ENCODE measurements at regions not wholly inside any gene's neighbourhood (a gene's known extent, or its start where the extent isn't known, plus 50 kb on each side); places are given as distances from the start of the nearest gene placed in this dataset.
"Not testable (repeated sequence)": the region's sequence is repeated elsewhere in the genome, so short reads cannot be mapped to it uniquely, and the experiment has no call there.

DNA sequence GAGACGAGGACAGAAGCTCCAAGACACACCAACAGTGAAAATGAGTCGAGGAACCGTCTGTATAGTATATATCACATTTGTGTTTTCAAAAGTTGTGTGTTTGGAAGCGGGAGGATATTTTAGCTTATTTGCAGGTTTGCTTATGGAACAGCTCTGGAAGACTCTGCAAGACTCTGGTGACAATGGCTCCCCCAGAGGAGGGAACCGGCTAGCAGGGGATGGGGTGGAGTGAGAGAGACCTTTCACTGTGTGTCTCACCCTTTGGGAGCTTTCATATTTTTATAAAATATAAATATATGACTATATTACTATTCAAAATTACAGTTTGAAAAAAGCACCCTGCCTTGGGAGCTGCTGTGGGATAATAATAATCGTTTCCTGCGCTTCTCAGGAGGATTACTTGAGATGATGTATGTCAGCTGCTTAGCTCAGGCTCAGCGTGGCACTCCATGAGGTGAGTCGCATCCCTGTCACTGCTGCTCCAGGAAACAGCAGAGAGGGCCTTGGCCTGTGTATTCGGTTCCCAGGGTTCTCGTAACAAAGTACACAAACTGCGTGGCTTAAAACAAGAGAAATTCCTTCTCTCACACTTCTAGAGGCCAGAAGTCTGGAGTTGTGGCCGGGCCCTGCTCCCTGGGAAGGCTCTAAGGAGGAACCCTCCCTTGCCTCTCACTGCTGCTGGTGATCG lies 183.9 kb downstream of the FAM43A start:
- no peak for DNase-seq

DNA sequence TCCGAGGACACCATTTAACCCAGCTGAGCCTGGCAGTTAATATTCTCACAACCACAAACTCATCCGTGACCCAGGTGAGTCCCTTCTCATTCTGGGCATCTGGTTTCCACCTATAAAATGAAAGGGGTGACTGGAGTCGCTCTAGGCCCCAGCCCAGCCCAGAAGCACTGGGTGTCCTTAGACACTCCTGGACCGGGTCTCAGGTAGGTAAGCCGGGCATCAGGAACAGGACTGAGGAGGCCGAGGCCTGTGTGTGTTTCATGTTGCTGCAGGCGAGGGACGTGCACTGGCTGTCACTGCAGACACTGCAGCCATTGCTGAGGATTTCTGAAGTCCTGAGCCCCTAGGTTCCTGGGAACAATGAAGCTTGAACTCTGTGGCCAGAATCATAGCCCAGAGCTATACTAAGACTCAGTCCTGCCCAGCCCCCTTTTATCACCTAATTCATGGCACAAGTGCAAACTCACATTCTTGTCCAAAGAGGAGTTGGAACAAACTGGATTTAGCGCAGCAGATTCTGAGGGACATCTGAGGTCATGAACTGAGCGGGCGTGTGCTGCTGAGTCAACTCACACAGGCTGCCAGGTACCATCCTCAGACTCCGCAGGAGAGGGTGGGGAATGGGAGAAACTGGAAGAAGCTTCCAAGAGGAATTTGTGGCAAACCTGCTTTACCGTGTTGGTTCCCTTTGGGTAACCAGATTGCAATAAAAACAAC lies 184.9 kb downstream of the FAM43A start:
- no peak for DNase-seq

DNA sequence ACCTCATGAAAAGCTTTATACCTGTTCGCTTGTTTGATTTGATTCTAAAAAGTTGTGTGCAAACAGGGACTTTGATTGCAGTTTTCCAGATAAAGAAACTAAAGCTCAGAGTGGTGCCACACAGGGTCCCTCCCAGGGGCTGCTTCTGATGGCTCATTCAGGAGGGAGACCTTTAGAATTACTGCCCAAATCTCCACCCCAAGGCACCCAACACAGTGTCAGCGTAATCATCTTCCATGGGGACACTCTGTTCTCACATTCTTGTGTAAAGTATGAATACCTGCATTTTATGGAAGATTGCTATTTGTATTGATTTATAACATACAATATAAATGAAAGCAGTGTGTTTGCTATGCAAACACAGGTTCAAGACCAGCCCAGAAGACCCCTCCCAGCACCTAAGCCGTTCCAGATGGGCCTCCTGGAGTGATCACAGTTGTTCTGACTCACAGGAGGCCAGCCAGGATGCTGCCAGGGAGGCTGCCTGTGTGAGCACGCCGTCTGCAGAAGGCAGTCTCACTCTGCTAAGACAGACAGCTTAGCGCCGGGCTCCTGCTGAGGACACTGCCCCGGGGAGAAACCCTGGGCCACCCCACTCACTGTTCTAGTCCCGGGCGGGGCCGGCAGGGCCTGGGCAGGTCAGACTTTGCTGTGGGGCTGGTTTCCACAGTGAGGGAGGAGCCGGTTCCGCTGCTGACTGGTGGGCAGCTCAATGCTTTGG lies 185.6 kb downstream of the FAM43A start:
- no peak for DNase-seq

DNA sequence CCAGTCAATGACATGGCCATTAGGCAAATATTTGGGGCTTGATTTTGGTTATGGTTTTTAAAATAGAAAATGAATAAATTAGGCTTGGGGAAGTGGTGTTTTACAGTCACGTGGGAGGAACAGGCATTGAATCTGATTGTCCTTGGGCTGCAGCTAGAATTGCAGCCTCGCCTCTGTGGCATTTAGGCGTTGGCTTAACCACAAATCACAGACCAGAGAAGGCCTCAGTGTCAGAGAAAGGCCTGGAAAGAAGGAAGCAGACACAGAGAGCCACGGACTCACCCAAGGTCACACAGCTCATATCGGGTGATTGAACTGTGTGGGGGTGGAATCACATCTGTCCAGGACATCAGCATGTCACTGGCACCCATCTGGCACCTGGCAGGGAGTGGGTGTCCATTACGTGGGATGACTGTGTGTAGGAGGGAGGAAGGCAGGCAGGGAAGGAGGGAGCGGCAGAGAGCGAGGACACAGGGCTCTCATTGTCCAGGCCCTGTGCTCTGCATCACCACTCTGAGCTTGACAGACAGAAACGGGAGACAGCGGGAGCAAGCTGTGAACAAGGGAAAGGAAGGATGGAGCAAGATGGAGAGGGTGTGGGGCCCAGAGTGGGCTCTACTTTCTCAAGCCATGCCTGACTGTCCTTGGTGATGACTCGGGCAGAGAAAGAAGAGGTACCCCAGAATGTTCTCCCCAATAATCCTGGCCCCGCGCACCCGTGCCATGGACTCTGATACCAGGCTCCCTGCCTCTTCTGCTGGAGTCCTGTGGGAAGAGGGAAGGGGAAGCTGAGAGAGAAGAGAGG lies 186.4 kb downstream of the FAM43A start:
- no peak for DNase-seq

DNA sequence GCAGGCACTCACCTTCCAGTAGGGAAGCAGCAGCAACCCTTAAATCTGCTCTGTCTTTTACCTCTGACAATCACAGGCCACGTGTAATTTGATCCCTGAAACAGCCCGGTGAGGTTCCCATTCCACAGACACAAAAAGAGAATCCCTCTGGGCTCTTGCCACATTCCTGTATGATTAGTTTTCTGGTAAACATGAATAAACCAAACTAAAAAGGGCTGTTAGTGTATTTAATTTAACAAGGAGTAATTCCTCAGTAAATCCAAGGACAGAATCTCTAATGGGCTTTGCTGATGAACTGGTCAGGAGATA lies 186.9 kb downstream of the FAM43A start:
- DNase-seq: no peak

DNA sequence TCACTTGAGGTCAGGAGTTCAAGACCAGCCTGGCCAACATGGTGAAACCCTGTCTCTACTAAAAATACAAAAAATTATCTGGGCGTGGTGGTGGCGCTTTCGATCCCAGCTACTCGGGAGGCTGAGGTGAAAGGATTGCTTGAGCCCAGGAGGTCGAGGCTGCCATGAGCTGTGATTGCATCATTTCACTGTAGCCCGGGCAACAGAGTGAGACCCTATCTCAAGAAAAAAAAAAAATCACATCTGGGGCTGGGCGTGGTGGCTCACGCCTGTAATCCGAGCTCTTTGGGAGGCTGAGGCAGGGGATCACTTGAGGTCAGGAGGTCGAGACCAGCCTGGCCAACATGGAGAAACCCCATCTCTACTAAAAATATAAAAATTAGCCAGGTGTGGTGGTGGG lies 187.8 kb downstream of the FAM43A start:
- not testable (repeated sequence) for DNase-seq

DNA sequence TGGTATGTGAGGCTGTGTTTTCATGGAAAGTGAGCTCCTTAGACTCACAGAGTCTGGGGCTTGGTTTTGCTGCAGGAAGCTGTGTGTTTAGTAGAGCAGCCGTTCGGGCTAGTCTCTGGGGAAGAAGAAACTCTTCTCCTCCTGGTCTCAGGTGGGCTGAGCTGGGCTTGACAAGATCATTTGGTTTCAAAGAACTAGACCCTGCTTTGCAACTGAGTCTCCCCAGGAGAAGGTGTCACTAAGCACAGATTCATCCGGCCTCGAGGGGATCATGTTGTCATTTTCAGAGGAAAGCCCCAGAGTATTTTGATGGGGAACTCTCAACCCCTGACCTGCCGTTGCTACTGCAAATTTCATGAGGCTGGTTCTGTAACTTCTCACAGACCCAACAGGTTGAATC lies 188.5 kb downstream of the FAM43A start:
- DNase-seq: no peak

DNA sequence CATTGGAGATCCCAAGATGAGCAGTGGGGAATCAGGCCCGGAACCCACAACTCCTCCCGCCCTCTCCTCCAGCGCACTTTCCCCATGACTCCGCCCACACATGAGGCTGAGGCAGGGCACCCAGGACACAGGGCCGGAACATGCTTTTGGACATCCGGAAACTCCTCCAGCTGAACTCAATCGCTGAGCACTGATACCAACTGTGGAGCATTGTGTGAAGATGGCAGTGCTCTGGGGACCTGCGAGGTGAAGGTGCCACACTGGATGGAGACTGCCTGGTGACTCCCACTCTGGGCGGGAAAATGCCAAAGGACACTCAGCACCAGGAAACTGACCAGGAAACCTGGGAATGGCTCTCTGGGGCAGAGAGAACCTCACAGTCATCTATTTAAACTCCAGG lies 189.1 kb downstream of the FAM43A start:
- DNase-seq: no peak

DNA sequence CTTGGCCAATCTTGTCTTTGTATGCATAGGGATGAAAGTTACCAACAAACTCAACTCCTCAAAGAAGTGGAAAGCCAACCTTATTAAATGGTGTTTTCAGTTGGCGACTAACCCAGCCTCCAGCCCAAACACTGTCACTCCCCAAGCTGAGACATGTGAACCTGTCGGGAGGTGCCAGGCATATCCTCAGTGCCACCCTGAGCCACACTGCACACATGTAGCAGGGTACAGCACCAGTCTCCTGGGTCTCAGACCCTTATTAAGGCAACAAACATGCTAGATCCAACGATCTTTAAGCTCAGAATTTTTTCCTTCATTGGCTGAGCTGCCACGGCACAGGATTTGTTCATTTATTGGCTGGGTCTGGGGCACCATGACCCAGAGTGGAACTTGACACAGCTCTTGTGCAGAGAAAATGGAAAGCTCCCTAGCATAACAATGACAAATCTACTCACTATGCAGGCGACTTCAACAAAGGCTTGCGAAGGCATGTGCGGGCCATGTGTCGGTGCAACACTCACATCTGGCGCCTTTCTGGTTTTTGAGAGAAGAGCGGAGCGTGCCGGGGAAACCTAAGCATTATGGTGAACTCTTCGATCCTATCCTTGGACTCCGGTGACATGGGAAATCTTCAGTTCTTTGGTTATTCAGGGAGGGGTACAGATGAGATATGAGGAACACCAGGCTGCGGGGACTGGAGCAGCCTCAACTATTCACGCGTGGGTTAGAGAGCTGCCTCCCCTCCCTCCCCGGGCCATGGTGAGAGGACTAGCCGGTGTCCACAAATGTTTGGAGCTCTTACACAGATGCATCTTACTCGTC lies 190.1 kb downstream of the FAM43A start:
- no peak for DNase-seq

DNA sequence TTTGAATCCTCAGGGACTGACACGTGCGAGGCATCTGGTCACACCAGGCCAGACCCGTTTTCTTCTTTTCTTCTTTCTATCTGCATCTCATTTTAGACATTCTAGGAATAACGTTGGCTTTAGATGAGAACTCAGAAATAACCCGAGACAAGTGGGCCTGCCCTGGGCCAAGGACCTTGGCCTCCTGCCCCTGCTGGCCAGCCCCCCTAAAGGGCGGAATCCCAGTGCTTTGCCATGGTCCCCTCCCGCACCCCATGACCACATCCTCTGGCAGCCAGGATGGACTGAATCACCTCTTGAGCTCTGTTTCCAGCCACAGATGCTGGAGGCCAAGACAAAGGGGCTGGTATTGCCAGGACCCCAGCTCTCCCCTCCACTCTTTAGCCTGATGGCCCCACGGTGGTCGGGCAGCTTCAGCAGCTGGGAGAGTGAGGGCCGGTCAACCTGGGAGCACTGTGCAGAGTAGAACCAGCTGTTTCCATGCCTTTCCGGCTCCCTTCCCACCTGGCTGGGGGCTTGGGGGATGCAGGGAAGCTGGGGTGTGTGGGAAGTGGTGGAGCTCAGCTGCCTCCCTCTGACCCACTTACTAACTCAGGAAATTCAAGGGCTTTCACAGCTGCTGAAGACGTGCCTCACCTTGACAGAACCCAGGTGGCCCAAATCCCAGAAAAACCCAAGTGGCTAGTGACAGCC lies 190.9 kb downstream of the FAM43A start:
- no peak for DNase-seq

DNA sequence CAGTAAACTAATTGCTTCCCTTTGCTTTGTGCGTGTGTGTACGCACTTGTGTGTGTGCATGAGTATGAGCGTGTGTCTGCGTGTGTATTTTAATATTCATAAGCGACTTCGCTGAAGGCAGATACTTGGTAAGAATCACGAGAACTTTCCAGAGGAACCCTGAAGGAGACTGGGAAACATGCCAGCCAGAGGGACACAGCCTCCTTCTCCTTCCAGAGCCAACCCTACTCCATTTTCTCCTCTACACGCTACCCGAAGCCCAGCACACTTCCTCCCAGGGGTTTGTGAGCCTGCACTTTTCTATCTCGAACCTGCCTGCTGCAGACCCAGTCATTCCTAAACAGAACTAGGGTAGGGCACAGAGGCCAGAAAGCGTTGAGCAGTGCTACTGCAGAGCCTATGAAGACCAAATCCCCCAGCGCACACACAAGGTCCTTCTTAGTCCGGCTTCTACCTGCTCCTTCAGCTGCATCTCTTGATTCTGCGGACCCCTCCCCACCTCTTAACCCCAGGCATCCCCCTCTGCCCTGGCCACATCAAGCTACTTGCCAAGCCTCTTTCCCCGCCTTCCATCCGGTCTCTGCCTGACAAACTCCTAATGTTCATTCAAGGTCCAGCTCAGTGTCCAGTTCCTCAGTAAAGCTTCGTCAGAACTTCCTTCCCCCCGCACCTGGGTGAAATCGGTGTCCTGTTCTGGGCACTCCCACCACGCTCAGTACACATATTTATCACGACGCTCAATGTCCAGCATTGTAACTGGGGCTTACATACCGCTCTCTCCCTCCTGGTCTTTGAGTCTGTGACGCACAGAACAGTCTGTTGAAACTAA lies 191.8 kb downstream of the FAM43A start:
- no peak for DNase-seq

DNA sequence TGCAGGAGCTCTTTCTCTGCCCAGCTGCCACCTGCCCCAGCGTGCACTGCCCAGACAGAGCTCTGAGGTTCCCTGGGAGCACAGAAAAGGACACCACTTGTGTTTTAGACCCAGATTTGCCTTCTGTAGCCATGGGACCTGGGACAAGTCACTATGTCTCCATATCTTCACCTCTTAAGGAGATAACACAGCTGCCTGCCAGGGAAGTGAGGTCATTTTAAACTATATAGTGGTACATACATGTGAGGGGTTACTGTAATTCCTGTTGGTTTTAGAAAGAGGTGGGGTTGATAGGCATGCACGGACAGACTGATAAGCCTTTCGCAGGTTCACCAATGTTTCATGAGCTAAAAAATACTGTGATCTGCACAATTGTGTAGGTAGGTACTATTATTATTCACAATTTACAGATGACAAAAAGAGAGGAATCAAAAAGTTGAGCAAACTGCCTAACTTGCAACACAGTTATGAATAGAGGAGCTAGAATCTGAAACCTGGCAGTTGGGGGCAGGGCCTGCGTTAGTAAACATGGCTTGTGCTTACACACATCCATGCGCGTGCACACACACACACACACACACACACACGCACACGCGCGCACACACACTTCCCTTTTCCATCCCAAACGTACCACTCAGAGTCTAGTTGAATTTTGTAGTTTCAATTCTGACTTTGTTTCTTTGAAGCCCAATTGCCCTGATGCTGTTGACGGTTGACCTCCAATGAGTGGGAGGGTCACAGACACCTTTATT lies 193.6 kb downstream of the FAM43A start:
- no peak for DNase-seq

DNA sequence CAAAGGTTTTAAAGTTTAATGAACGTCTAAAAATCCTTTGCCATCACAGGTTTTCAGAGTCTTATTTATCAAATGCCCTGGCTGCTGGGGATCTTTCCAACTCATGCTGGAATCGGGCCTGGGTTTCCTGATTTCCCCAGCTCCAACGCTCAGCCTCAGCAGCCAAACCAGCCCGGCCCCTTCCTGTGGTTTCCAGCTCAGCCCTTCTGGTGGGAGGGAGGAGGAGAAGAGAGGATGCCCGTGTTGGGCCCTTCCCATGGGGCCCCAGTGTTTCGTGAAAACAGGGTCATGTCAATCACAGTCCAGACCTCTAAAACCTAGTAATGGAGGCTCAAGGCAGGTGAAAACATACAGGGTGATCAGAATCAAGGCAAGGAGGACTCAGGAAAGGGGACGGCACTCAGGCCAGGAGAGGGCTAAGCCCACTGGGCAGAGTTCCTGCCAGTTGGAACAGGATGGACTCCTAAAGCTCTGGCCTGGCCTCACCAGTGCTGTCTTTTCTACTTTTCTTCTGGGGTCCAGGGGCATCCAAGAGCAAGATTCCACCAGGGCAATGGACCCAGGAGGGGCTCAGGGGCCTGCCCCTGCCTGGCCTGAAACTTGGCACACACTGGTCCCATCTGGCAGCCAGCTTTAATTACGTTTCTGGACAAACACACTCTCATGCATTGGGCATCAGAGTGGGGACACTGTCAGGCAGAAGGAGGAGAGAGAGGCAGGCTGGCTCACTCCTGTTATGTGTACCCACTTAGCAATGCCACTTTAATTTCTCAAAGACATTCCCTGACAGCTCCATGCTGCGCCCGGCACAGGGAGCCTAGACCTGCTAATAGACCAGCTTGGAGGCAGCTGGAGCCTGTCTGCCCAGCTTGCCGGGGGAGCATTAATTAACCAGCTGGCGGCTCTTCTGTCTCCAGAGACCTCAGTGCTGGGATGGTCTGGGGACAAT lies 194.6 kb downstream of the FAM43A start:
- peak; percentile 9 for DNase-seq

DNA sequence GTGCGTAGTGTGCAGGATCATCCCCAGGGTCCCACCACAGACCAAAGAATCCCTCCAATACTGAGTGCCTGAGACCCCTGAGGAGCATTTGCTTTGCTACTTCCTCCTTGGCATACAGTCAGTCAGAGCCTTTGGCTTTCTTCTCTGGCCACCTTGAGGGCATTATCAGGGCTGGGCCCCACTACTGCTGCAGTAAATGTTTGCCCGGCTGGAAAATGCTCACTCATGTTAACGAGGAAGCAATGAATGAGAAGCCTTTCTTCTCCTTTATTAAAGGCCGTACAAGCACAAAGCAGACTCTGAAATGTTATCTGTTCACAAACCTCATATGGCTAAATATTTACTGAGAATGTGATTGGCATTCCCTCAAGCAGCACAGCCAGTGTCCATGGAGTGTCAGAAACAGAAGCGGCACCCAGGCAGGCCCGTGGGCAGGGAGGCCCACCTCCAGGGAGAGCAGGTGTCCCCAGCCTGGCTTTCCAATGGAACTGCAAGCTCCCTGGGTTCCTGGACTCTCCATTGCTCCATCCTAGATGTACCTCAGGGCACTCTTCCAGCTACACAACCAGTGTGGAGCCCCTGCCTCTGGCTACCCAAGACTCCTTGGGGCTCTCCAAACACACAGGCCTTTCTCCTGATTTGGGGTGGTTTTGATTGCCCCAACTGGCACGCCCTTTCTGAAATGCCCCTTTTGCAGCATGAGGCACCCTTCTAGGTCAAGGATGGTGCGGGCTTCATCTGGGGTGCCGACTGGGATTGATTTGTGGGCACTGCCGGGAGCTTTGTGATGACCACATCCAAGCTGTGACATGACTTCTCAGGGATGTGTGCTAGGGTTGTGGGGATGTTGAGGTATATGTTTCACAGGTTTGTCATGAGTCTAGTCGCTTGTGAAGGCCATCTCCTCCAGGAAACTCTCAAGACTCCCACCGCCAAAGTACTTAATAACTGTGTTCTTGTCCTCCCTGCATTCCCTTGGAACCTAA lies 195.6 kb downstream of the FAM43A start:
- no peak for DNase-seq

DNA sequence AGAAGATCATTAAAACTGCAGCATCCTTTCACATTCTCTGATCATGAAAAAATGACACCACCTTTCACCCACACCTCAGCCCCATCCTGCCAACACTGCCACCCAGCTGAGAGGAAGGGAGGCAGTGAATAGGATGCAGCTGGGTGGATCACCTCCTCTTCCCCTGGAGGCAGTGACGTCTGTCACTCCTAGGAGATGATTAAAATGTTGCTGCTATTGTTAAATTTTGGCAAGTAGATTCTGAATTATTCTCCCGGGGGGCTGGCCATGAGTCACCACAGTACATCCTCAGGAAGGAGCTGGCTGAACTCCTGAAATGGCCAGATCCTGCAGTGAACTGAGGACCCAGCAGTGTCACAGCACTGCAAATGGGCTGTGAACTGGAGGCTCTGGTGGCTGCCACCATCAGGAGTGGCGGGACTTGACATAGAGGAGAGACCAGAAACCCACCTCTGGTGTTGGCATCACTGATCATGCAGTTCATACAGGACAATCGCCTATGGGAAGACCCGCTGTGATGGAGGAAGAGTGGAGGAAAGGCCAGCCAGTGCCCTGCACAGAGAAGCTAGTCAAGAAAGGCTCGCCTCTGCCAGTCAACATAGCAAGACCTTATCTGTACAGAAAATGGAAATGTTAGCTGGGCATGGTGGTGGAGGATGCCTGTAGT lies 199.1 kb downstream of the FAM43A start:
- DNase-seq: no peak

DNA sequence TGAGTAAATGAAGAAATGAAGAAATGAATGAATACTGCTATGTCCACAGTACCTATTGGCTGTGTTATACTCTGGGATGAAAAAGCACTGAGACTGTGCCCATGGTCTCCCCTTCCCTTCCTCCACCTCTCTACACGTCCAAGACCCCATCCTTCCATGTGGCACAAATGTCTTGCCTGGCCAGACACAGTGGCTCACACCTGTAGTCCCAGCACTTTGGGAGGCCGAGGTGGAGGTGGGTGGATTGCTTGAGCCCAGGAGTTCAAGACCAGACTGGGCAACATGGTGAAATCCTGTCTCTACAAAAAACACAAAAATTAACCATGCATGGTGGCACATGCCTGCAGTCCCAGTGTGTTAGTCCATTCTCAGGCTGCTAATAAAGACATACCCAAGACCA lies 200.1 kb downstream of the FAM43A start:
- no peak for DNase-seq

DNA sequence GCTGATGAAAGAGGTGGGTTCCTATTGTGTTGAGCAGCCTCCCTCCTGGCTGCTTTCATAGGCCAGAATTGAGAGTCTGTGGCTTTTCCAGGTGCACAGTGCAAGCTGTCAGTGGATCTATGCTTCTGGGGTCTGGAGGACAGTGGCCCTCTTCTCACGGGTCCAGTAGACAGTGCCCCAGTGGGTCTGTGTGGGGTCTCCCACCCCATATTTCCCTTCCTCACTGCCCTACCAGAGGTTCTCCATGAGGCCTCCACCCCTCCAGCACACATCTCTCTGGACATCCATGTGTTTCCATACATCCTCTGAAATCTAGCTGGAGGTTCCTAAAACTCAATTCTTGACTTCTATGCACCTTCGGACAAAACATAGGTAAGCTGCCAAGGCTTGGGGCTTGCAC lies 201.2 kb downstream of the FAM43A start:
- no peak for DNase-seq

All from NCI-H2227 treated with DMSO at 0.1 percent for 48 hours (cell line).